ENCODE measurements at regions not wholly inside any gene's neighbourhood (a gene's known extent, or its start where the extent isn't known, plus 50 kb on each side); places are given as distances from the start of the nearest gene placed in this dataset.

DNA sequence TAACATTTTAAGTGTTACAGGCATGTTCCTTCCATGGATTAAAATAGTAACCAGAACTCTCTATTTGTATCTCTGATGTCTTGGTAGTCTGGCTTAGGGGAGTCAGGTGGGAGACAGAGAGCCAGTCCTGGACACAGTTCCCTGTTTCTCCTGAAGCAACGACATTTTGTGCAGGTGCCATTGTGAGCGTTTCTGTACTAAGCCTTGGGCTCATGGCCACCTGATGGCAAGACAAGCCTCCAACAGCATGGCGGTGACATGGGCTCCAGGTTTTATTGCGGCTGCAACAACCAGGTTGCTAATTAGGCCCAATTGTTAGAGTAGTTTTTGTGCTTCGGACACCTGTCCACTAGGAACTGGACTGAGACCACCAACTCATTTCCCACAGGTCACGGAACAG lies 105.3 kb downstream of the PRDM13 start:
- TF ChIP-seq, protein P1, sequence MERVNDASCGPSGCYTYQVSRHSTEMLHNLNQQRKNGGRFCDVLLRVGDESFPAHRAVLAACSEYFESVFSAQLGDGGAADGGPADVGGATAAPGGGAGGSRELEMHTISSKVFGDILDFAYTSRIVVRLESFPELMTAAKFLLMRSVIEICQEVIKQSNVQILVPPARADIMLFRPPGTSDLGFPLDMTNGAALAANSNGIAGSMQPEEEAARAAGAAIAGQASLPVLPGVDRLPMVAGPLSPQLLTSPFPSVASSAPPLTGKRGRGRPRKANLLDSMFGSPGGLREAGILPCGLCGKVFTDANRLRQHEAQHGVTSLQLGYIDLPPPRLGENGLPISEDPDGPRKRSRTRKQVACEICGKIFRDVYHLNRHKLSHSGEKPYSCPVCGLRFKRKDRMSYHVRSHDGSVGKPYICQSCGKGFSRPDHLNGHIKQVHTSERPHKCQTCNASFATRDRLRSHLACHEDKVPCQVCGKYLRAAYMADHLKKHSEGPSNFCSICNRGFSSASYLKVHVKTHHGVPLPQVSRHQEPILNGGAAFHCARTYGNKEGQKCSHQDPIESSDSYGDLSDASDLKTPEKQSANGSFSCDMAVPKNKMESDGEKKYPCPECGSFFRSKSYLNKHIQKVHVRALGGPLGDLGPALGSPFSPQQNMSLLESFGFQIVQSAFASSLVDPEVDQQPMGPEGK (CRISPR knock-in tag; IDR thresholded peaks at IDR 0.05; ENCODE audit: borderline replicate concordance): no peak
- TF ChIP-seq CSDC2 (CRISPR knock-in tag; IDR thresholded peaks at IDR 0.05) (no peak), TCF4 (CRISPR knock-in tag; IDR thresholded peaks at IDR 0.05; ENCODE audit: borderline replicate concordance) (no peak), ARNTL (CRISPR knock-in tag; IDR thresholded peaks at IDR 0.05; ENCODE audit: borderline replicate concordance, low read depth) (no peak), BACH2 (CRISPR knock-in tag; IDR thresholded peaks at IDR 0.05; ENCODE audit: borderline replicate concordance) (no peak)
- TF ChIP-seq, protein P2, sequence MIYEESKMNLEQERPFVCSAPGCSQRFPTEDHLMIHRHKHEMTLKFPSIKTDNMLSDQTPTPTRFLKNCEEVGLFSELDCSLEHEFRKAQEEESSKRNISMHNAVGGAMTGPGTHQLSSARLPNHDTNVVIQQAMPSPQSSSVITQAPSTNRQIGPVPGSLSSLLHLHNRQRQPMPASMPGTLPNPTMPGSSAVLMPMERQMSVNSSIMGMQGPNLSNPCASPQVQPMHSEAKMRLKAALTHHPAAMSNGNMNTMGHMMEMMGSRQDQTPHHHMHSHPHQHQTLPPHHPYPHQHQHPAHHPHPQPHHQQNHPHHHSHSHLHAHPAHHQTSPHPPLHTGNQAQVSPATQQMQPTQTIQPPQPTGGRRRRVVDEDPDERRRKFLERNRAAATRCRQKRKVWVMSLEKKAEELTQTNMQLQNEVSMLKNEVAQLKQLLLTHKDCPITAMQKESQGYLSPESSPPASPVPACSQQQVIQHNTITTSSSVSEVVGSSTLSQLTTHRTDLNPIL (CRISPR knock-in tag; IDR thresholded peaks at IDR 0.05; ENCODE audit: low read depth): no peak

Measured in SK-N-SH treated with all-trans-retinoic acid at 6 μM for 48 hours (cell line).